HG03460 (cell line): ENCODE measurements at regions not wholly inside any gene's neighbourhood (a gene's known extent, or its start where the extent isn't known, plus 50 kb on each side); places are given as distances from the start of the nearest gene placed in this dataset.

Source experiments
- ATAC-seq: cut with Tn5 transposase; IDR thresholded peaks from one replicate; pipeline ENCODE4 v1.9.1; 2021; ENCODE audit not compliant: unreplicated experiment

DNA sequence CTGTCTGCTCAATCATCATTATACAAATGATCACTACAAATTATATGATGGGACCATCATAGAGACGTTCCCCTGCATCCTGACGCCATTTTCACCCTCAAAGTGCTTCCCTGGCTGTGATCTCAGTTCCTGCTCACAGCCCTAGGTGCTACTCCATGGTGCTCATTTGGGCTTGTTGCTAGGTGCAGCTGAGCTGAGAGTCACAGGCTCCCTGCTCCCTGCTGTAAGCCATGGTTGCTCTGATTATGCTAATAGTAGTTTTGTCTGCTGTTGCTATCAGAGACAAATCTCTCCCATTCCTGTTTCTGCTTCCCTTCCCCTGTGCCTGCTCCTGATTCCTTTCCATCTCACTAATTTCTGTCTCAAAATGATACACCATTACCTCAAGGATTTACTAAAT, 474.3 kb downstream of the METTL15 start:
- ATAC-seq = no peak

DNA sequence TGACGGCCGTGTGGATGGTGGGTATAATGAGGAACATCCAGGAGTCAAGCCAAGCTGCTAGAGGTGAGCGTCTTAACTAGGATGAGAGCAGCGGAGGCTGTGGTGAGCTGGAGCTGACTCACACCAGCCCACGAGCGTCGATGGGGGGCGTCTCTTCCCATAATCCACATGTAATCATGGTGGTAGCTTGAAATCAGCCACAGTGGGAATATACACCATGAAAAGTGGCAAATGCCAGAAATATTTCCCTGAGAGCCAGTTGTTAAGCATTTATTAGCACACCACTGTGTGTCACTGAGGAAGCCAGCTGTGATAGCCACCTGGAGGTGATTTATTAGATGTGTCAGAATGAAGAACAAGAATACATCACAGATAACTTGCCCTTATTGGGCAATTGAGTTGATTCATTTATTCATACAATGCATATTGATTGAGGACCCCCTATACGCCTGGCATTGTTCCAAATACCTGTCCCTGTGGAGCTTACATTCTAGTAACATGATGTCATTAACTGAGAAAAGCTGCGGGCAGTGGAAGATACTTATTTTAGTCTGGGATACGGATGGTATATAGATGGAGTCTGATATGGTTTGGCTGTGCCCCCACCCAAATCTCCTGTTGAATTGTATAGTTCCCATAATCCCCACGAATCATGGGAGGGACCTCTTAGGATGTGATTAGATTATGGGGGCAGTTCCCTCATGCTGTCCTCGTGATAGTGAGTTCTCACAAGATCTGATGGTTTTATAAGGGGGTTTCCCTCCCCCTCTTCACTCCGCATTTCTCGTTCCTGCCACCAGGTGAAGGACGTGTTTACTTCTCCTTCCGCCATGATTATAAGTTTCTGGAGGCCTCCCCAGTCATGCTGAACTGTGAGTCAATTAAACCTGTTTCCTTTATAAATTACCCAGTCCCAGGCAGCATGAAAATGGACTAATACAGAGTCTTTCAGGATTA, 473.4 kb downstream of the METTL15 start:
- no peak for ATAC-seq

DNA sequence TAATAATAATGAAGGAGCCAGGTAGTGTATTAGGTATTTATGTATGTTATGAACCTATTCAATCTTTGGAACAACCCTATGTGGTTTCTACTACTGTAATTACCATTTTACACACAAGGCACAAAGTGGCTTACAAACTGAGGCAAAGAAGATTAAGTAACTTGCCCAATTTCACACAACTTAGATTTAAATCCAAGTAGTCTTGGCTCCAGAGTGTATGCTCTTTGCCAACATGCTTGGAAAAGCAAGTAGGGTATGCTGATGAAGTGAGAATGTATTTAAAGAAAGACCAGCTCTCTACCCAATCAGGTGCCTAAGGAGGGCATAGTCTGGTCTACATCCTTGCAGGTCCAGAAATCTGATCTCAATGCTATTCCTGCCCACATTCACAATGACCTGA, 463.2 kb downstream of the METTL15 start:
- ATAC-seq = no peak

DNA sequence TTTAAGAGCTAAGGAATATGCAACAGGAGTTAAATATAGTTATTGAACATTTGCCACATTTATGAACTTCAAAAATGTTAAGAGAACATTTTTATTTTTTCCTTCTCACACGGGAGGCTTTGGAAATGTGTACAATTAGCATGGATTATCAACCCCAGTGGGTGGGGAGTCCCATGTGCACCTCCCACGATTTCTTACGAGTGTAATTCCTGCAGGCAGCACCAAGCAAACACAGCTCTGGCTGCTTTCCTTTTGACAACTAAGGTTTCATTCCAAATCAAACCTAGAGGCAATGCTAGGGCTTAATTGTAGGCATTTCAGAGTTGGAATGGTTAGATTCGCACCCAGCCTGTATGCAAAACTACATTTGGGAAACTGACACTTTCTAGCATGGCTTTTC, 460.9 kb downstream of the METTL15 start:
- ATAC-seq = no peak

DNA sequence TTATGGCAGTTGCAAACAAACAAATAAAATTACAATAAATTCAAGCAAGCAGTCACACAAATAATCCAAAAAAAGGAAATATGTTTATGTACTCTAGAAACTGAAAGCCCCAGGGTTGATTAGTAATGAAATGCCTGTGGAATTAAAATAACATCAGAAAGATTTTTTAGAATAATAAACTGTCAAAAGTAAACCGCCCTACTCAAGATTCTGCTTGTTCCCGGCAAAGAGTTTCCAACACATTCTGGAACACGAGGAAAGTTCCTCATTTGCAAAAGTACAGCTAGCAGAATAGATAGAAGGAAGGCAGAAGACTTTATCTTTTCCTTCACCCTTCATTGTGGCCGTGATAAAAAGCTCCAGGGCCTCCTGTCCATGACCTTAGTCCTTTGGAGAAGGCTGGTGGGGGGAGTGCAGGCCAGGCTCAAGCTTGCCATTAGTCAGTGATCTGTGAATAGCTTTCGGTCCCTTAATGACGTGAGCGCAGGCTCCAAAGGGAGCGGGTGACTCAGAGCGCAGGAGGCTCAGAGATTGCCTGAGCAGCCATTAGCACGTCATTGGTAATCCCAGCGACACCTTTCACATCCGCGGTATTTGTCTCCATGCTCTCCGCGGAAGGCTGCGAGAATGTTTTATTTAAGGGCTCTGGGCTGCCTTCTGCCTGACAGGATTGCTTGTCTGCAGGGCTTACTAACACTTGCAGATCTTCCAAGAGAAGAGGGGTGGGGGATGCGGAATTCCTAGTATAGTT, 458.3 kb downstream of the METTL15 start:
- no peak for ATAC-seq

DNA sequence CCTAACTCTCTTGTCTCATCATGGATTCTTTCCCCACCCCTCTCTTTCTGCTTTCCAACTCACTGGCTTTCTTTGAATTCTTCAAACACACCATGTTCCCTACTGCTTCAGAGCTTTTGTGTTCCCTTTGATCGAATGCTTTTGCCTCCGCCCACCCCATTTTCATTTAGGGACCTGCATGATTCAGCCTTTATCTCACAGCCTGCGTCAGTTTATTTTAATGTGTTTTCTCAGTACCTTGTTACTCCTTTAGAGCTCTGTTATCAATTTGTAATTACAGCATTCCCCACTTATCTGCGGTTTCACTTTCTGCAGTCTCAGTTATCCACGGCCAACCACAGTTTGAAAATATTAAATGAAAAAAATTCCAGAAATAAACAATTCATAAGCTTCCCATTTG, 451.3 kb downstream of the METTL15 start:
- no peak for ATAC-seq

DNA sequence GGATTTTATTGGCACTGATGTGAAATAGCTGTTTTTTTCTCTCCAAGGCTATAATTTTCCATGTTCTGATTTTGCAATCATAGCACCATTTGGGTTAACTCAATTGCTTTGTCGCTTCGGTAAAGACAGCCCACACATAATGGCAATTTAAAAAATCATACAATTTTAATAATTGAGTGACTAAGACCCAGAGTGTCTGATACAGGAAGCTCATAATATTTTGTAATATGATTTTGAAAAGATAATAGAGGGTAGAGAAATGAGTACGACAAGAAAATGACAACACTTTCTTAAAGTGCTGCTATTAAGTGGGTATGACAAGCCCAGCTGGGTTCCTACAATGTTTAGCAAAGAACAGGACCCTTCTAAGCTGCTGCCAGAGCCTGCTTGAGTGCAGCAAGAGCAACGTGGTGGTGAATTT, 439.1 kb downstream of the METTL15 start:
- no peak for ATAC-seq

DNA sequence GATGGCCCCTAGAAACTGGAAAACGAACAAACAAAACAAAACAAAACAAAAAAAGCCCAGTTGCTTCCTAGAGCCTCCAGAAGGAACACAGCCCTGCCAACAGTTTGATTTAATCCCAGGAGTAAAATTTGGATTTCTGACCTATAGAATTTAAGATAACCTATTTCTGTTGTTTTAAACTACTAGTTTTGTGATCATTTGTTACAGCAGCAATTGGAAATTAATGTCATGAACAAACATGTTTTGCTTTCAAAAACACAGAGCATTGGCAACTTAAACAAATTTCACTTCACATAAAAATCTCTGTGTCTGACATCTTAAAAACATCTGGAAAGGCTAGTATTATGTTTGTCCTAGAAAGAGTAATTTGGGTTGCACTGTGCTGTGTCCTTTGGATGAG, 437.3 kb downstream of the METTL15 start:
- ATAC-seq = no peak

DNA sequence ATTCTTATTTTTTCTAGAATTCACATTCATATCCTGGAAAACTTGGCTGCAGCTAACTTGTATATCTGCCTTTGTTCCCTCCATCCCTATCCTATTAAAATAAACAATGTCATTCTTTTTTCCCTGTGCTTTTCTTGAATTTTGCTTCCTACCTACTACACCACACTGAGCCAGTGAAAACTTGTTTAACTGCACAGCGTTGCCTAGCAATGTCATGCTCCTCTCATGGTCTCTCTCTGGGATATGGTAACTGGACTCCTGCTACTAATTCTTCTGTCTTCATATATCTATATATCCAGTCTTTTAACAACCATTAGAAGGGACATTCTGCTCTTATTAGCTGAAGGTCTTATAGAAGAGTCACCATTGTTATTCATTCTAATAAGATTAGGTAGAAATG, 434.4 kb downstream of the METTL15 start:
- no peak for ATAC-seq

DNA sequence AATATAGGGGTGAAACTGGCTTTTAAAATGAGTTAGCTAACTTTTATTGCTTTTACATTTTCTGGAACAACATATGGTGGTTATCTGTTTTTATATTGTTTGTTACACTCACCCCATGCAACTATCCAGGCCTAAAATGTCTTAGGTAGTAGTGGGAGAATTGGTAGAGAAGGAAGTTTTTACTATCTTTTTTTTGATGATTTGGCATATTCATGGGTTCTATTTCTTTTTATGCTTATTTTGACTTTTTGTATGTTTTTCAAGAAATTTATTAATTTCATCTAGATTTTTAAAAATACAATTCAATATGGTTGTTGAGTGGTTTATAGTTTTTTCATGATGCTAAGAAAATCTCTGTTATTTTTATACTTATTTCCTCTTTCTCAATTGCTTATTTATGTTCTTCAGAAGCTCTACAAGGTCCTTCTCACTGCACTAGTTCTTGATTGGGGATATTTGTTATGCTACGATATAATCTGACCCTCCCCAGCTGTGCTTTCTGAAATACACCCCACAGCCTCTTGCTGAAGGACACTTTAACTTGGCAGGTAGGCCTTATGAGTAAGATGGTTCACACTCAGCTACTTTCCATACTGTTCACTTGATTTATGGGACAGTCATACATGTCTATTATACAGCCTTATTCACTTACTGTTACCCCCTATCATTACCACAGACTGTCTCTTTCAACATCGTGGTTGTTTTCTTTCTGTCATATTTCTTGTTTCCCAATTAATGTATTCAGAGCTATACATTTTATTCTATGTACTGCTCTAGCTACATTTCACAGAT, 431.2 kb downstream of the METTL15 start:
- no peak for ATAC-seq

DNA sequence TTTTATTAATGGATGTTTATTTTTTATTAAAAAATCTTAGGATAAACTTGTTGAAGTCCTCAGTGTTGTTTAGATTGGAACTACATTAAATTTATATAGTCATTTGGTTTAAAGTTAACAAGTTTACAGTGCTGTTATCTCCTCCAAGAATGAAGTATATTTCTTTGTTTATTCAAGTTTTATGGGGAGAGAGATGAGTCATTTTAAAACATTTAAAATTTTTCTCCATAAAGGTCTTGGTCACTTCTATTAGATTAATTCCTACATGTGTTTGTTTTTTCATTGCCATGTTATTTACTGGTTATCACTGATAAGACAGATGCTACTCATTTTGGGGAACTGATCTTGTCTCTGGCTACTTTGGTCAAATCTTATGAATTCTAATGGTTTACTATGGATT, 429.6 kb downstream of the METTL15 start:
- no peak for ATAC-seq

DNA sequence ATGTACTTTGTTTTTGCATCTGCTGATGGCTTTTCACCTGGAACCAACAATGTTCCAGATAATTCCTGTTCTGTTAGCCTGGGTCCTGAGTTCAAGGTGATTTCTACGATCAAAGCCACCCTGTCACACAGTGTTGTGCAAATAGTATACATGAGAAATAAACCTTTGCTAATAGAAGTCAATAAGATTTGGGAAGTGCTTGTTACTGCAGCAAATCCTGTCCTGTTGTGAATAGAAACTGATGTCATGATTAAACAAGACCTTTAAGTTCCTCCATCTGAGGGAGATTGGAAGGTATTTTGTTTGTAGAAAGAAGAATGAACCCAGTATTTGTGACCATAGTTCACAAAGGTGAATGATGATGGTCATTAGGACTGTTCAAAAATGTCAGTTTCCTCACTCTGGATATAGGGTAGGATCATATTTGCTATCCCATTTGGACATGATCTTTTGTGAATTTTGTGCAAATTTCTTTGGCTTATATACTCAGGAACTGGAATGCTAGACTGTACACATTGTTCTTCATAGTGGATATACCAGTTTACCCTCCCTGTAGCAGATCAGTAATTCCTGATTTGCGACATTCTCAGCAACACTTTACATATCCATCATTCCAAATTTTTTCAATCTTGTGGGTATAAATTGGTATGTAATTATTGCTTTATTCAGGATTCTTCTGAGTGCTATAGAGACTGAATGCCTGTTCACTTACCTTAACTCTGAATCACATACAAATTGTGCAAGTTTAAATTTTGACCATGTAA, 428.5 kb downstream of the METTL15 start:
- no peak for ATAC-seq

DNA sequence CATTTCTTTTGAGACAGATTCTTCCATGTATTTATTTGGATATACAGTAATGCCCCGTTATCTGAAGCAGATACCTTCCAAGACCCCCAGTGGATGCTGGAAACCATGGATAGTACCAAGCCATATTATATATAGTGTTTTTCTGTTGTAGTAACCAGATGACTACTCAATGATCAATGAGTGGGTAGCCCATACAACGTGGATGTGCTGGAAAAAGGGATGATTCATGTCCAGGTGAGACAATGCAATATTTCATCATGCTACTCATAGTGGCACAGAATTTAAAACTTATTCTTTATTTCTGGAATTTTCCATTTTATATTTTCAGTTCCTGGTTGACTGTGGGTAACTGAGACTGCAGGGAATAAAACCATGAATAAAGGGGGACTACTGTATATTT, 427.5 kb downstream of the METTL15 start:
- no peak for ATAC-seq

DNA sequence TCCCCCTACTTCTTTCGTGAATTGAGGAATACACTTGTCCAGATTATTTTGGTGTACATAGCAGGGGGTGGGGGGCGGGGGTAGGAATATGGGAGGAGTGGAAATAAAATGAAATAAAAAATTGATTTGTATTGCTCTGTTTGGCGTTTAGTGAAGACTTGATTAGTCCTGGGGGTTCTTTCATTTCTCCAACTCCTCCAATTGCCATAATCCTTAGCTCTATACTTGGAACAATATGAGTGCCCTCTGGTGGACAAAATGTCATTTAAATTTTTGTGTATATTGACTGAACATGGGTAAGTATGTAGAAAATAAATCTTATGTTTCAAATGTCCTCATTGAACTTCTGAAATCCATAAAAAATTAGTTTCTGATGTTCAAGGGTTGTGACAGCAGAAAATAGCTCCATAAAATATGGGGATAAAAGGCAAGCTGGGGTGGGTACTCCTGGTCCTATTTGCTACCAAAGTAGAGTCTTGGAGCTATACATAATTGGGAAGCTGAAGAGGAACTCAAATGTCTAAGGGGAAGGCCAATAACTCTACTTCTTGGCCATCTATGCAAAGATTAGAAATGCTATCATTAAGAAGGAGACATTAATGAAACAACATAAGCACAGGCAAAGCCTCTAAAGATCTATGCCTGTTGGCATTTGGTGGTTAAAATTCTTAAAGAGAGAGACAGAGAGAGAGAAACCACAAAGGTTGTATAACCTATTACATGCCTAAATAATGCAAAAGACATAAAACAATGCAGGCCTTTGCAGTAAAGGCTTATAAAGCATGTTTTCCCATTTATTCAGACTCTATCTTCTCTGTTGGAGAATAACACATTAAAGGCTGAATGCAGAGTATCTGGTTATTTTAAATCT, 421.6 kb downstream of the METTL15 start:
- no peak for ATAC-seq

DNA sequence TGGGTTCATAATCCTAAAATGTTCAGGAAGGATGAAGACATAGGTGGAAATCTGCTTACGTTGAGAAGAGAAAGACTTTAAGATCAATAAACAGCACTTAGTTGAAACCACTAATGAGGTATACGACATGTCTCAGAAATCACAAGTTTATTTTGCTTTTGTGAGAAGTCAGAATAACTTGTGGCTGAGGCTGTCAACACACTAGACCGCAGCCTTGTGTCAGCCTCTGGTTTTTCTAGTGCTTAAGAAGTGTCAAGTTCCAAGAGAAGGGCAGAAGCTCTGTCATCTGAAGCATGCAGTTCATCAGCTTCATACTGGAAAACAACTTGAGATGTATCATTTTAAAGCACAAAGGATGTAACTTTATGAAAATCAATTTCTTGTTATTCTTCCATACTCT, 420.9 kb downstream of the METTL15 start:
- ATAC-seq = no peak

DNA sequence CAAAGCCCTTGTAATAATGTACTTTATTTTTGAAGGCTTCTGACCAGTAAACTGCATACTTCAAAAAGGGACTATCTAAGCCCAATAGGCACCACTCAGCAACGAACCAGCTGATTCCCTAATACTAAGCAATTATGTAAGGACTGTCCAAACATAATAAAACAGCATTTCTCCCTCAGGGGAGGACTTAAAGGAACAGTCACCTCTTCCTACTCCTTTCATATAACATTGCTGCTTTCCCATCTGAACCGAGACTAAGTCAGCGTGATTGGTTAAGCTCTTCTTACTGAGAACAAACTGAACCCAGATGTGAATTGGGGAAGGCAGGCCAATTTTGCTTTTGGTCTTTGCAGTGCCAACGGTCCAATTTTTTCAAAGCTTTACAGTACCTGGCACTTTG, 420.0 kb downstream of the METTL15 start:
- ATAC-seq = no peak

DNA sequence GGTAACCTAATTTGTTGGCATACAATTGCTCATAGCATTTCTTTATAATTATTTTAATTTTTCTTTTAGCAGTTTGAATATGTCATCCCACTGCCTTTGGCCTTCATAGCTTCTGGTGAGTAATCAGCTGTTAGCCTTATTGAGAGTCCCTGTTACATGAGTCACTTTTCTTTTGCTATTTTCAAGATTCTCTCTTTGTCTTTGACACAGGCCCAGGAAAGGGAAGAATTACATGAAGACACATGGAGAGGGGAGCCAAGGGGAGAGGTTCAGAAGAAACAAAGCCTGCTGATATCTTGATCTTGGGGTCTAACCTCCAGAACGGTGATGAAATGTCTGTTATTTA, 418.2 kb downstream of the METTL15 start:
- ATAC-seq = no peak

DNA sequence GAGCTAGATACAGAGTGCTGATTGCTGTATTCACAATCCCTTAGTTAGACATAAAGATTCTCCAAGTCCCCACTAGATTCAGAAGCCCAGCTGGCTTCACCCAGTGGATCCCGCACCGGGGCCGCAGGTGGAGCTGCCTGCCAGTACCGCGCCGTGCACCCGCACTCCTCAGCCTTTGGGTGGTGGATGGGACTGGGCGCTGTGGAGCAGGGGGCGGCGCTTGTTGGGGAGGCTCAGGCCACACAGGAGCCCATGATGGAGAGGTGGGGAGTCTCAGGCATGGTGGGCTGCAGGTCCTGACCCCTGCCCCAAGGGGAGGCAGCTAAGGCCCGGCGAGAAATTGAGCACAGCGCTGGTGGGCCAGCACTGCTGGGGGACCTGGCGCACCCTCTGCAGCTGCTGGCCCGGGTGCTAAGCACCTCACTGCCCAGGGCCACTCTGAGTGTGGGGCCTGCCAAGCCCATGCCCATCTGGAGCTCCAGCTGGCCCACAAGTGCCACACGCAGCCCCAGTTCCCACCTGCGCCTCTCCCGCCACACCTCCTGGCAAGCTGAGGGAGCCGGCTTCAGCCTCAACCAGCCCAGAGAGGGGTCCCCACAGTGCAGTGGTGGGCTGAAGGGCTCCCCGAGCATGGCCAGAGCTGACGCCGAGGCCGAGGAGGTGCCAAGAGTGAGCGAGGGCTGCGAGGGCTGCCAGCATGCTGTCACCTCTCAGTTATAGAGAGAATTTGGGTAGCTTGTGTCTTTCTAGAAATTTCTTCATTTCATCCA, 417.6 kb downstream of the METTL15 start:
- no peak for ATAC-seq

DNA sequence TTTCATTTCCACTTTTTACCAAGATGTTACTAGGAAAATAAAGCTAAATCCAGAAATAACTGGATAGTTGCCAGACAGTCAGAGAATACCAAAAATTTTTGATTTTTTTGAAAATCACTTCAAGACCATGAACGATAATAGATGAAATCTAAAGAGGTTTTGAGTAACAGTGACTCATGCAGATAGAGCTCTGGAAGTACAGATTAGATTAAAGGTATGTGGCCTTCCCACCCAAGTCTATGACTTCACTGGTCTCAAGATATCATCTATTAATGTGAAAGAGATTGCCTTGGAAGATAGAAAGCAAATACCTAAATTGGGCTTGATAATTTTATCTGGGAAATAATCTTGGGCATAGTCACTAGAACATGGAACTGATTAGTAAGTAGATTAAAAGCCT, 415.9 kb downstream of the METTL15 start:
- no peak for ATAC-seq
